K562 (cell line): ENCODE measurements at regions not wholly inside any gene's neighbourhood (a gene's known extent, or its start where the extent isn't known, plus 50 kb on each side); places are given as distances from the start of the nearest gene placed in this dataset.

ENCODE experiments used
- ATAC-seq: fragments of 200-7000 bp; cut with Tn5 transposase; 3 replicates; pipeline ENCODE4 v1.9.1; 2020; ENCODE audit warnings: moderate library complexity
- BruUV-seq: library from RNA; stranded (reverse); fragments of 400-500 nt; replicated peaks from 2 replicates; lab custom pipeline; 2021; lab: Mats Ljungman, UMichigan
- CTCF ChIA-PET: fragments of 300-600 bp; formaldehyde crosslinking; extraction: SDS; loops from one replicate; lab custom pipeline; 2021; ENCODE audit warnings: low intra/inter-chr PET ratio; lab: Yijun Ruan, JAX
- POLR2A ChIA-PET: fragments of 300-600, 350-650 bp; sonication (Branson Sonifier 250); formaldehyde crosslinking; extraction: SDS; loops from one replicate; lab custom pipeline; 2021; ENCODE audit warnings: antibody characterized with exemption, inconsistent platforms; lab: Yijun Ruan, JAX
- DNase-seq, 4 experiments: peaks; one replicate each; pipeline versions ENCODE4 v3.0.0 to v3.0.0-alpha.2; 2011 to 2018; ENCODE audit warnings: low spot score in 3 of 4, mixed read lengths in 3 of 4; ENCODE audit errors: extremely low read depth in 1 of 4
- FAIRE-seq: peaks from 2 replicates; lab custom pipeline; 2011; peaks lifted over from hg19 to GRCh38; lab: Jason Lieb, UNC
- H2AFZ ChIP-seq: 2 replicates; pipeline ENCODE4 v1.6.0; 2011; ENCODE audit warnings: low read depth, low read length, control low read depth, inconsistent platforms
- H3K27ac ChIP-seq: fragments of 200-600 bp; 3 replicates; pipeline ENCODE4 v1.8.0; 2011; ENCODE audit warnings: low read depth, mild to moderate bottlenecking, control low read depth, inconsistent platforms, low read length, moderate library complexity, mixed read lengths; ENCODE audit errors: extremely low read depth
- H3K27me3 ChIP-seq, 2 experiments: fragments of 300-600 bp in 1 of 2; 2 replicates in 1 of 2; 3 replicates in 1 of 2; pipeline versions ENCODE4 v1.6.0 to v1.8.0; 2011; ENCODE audit warnings: inconsistent platforms in 2 of 2, low read length in 2 of 2, mild to moderate bottlenecking in 1 of 2, mixed read lengths in 1 of 2, moderate library complexity in 1 of 2; ENCODE audit not compliant: control insufficient read depth in 2 of 2, insufficient read depth in 2 of 2
- H3K36me3 ChIP-seq: fragments of 300-600 bp; 3 replicates; pipeline ENCODE4 v1.8.0; 2011; ENCODE audit warnings: mild to moderate bottlenecking, low read length, inconsistent platforms; ENCODE audit not compliant: control insufficient read depth, insufficient read depth
- H3K4me1 ChIP-seq, 2 experiments: fragments of 200-600 bp in 1 of 2; replicated peaks in 1 of 2; 2 replicates in 1 of 2; 3 replicates in 1 of 2; pipeline versions ENCODE4 v1.5.1 to v1.8.0; 2011; ENCODE audit warnings: inconsistent platforms in 2 of 2, low read length in 2 of 2, mild to moderate bottlenecking in 1 of 2, mixed read lengths in 1 of 2, moderate library complexity in 1 of 2; ENCODE audit not compliant: control insufficient read depth in 2 of 2, insufficient read depth in 2 of 2
- H3K4me2 ChIP-seq: 2 replicates; pipeline ENCODE4 v1.6.1; 2011; ENCODE audit warnings: low read length, control low read depth, inconsistent platforms, mixed read lengths; ENCODE audit not compliant: insufficient read depth
- H3K4me3 ChIP-seq: fragments of 200-600 bp; sonication (generic), shearing (Covaris generic); 2 replicates; pipeline ENCODE4 v1.5.1; 2016; ENCODE audit warnings: control low read depth, inconsistent platforms
- H3K79me2 ChIP-seq: fragments of 200-600 bp; 3 replicates; pipeline ENCODE4 v1.8.0; 2011; ENCODE audit warnings: low read length, inconsistent platforms; ENCODE audit not compliant: control insufficient read depth, insufficient read depth
- H3K9ac ChIP-seq, 2 experiments: 2 replicates each; pipeline versions ENCODE4 v1.6.0 to v1.6.1; 2011; ENCODE audit warnings: low read depth in 2 of 2, low read length in 2 of 2, control low read depth in 1 of 2, inconsistent platforms in 1 of 2, mild to moderate bottlenecking in 1 of 2, mixed read lengths in 1 of 2; ENCODE audit not compliant: insufficient read depth in 1 of 2
- H3K9me1 ChIP-seq: one replicate; pipeline ENCODE4 v1.6.0; 2011; ENCODE audit warnings: inconsistent platforms, mild to moderate bottlenecking, low read length, moderate library complexity; ENCODE audit not compliant: control insufficient read depth, insufficient read depth
- H3K9me3 ChIP-seq: replicated peaks from 2 replicates; pipeline ENCODE4 v1.5.1; 2011; ENCODE audit warnings: low read depth, low read length, inconsistent platforms; ENCODE audit not compliant: control insufficient read depth, insufficient read depth
- H4K20me1 ChIP-seq: replicated peaks from 2 replicates; pipeline ENCODE4 v1.6.1; 2011; ENCODE audit warnings: low read length, inconsistent platforms, mixed read lengths; ENCODE audit not compliant: control insufficient read depth, insufficient read depth
- CBX8 ChIP-seq: fragments of 200-600 bp; sonication (generic); IDR thresholded peaks from 2 replicates; pipeline ENCODE4 v1.6.1; 2012; ENCODE audit warnings: borderline replicate concordance, mixed run types, low read depth, mild to moderate bottlenecking, moderate library complexity, mixed read lengths, low read length, control low read depth, inconsistent platforms; ENCODE audit not compliant: poor library complexity, severe bottlenecking; ENCODE audit errors: extremely low read depth
- GATAD2A ChIP-seq: fragments of 450-650 bp; IDR thresholded peaks from 2 replicates; pipeline ENCODE4 v1.6.1; 2017
- KHSRP ChIP-seq: fragments of 450-650 bp; IDR thresholded peaks from 2 replicates; pipeline ENCODE4 v1.6.1; 2017
- MLLT1 ChIP-seq, 2 experiments: fragments of 450-650 bp; IDR thresholded peaks; 2 replicates each; pipeline ENCODE4 v1.6.1; 2016
- POLR3G ChIP-seq: IDR thresholded peaks from 2 replicates; pipeline ENCODE4 v1.6.1; 2011; ENCODE audit not compliant: insufficient read length, insufficient replicate concordance; ENCODE audit errors: extremely low read depth
- PRMT5 ChIP-seq: sonication (generic); formaldehyde crosslinking; IDR thresholded peaks from 2 replicates; pipeline ENCODE4 v1.5.0; 2020; ENCODE audit warnings: missing genetic modification reagents
- SRF ChIP-seq, 2 experiments: fragments of 250-450, 450-650 bp in 1 of 2; sonication (Bioruptor Pico) in 1 of 2; sonication (generic) in 1 of 2; formaldehyde crosslinking; IDR thresholded peaks; 2 replicates each; pipeline versions ENCODE4 v1.5.0 to v1.5.1; 2020 to 2022; ENCODE audit warnings: mild to moderate bottlenecking in 1 of 2, missing genetic modification reagents in 1 of 2
- TARDBP ChIP-seq: fragments of 450-650 bp; IDR thresholded peaks from 2 replicates; pipeline ENCODE4 v1.6.1; 2016
- TFAM ChIP-seq: fragments of 250-450 bp; sonication (Bioruptor Pico); conservative IDR thresholded peaks from 2 replicates; pipeline ENCODE4 v1.5.0; 2021; ENCODE audit warnings: mild to moderate bottlenecking, moderate library complexity
- TOE1 ChIP-seq, 2 experiments: fragments of 450-650 bp in 1 of 2; sonication (generic) in 1 of 2; formaldehyde crosslinking in 1 of 2; IDR thresholded peaks; 2 replicates each; pipeline versions ENCODE4 v1.7.1 to v1.8.0; 2016 to 2022; ENCODE audit warnings: borderline replicate concordance in 2 of 2, mild to moderate bottlenecking in 2 of 2, antibody characterized with exemption in 1 of 2, inconsistent platforms in 1 of 2, low read depth in 1 of 2, missing genetic modification reagents in 1 of 2, moderate library complexity in 1 of 2
- ZNF324 ChIP-seq: fragments of 250-450 bp; sonication (Bioruptor Pico); IDR thresholded peaks from 2 replicates; pipeline ENCODE4 v1.4.0; 2020; ENCODE audit warnings: mild to moderate bottlenecking
- ZNF76 ChIP-seq: fragments of 250-450 bp; sonication (Bioruptor Pico); IDR thresholded peaks from 2 replicates; pipeline ENCODE4 v1.4.0; 2020; ENCODE audit warnings: mild to moderate bottlenecking, moderate library complexity, borderline replicate concordance
- WGBS: fragments of 100-300 bp; shearing (Covaris generic); methylation state at CpG from one replicate; pipeline ENCODE4 v1.1.6; 2016; ENCODE audit warnings: low coverage, mixed read lengths; ENCODE audit not compliant: insufficient coverage; ENCODE audit errors: missing lambda C conversion rate; 5-methylcytosine and 5-hydroxymethylcytosine counted together
- in situ Hi-C: fragments of 300-500 bp; cut with MboI; formaldehyde crosslinking; loops from 4 replicates; pipeline ENCODE4 v1.15.0; 2018; ENCODE audit warnings: inconsistent platforms, mixed read lengths
- intact Hi-C: fragments of 100-400 bp; cut with micrococcal nuclease; formaldehyde crosslinking; loops from 2 replicates; pipeline ENCODE4 v1.14.2; 2022
- TF ChIP-seq, protein P1 (sequence below), 3 experiments: IDR thresholded peaks in 2 of 3; conservative IDR thresholded peaks in 1 of 3; 2 replicates each; pipeline ENCODE4 v1.5.1; 2011 to 2012; ENCODE audit warnings: low read length in 3 of 3, mild to moderate bottlenecking in 3 of 3, control low read depth in 2 of 3, improper control_type of control experiment in 1 of 3, inconsistent platforms in 1 of 3, low read depth in 1 of 3, mixed read lengths in 1 of 3, moderate library complexity in 1 of 3; ENCODE audit not compliant: insufficient read depth in 2 of 3

DNA sequence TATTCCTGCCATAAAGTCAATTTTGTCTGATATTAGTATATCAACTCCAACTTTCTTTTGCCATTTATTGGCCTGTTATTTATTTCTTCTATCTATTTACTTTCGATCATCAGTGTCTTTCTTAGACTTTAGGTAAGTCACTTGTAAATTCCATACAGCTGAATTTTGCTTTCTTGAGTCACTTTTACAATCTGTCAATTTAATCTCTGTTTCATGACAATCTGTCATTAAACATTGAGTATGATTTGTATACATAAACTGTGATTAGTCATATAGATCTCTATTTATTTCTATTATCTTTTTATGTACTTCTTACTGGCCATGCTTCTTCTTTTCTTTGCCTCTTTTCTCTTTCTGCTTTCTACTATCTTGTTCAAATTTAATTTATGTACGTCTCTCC lies 160.1 kb downstream of the TMA16 start:
- no peaks in the 10 kb centered on the region for H3K36me3 ChIP-seq
- ChIA-PET POLR2A (no interaction called here), CTCF (no interaction called here)
- H3K4me1 ChIP-seq: no peaks in the 10 kb centered on the region
- no peaks in the 10 kb centered on the region for H4K20me1 ChIP-seq
- ATAC-seq: no peak
- WGBS: 0% methylated on average over 2 of the region's 2 CpGs
- intact Hi-C loops (no loop called here), in situ Hi-C loops (no loop called here)
- no peak overlapping the region for H3K9ac ChIP-seq
- H3K27me3 ChIP-seq: no peaks in the 10 kb centered on the region
- no peak overlapping the region for H3K4me3 ChIP-seq
- no peak overlapping the region for H3K4me2 ChIP-seq
- H3K27ac ChIP-seq: no peak overlapping the region
- DNase-seq: no peak
- H2AFZ ChIP-seq: no peak overlapping the region
- H3K9me1 ChIP-seq: no peaks in the 10 kb centered on the region
- H3K9me3 ChIP-seq: no peaks in the 10 kb centered on the region
- TF ChIP-seq KHSRP (no peak), TFAM (CRISPR knock-in tag) (no peak), PRMT5 (CRISPR knock-in tag) (no peak), ZNF324 (CRISPR knock-in tag) (no peak), SRF (CRISPR knock-in tag; IDR thresholded peaks at IDR 0.05) (no peak), POLR3G (no peak), MLLT1 (IDR thresholded peaks at IDR 0.05) (no peak), TARDBP (no peak), GATAD2A (no peak), CBX8 (no peak), ZNF76 (CRISPR knock-in tag) (no peak), TOE1 (IDR thresholded peaks at IDR 0.05; ENCODE audit: borderline replicate concordance) (no peak), TOE1 (CRISPR knock-in tag; IDR thresholded peaks at IDR 0.05; ENCODE audit: borderline replicate concordance, low read depth) (no peak)
- TF ChIP-seq, protein P1, sequence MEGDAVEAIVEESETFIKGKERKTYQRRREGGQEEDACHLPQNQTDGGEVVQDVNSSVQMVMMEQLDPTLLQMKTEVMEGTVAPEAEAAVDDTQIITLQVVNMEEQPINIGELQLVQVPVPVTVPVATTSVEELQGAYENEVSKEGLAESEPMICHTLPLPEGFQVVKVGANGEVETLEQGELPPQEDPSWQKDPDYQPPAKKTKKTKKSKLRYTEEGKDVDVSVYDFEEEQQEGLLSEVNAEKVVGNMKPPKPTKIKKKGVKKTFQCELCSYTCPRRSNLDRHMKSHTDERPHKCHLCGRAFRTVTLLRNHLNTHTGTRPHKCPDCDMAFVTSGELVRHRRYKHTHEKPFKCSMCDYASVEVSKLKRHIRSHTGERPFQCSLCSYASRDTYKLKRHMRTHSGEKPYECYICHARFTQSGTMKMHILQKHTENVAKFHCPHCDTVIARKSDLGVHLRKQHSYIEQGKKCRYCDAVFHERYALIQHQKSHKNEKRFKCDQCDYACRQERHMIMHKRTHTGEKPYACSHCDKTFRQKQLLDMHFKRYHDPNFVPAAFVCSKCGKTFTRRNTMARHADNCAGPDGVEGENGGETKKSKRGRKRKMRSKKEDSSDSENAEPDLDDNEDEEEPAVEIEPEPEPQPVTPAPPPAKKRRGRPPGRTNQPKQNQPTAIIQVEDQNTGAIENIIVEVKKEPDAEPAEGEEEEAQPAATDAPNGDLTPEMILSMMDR (IDR thresholded peaks at IDR 0.05 in 2 of 3, conservative IDR thresholded peaks at IDR 0.05 in 1 of 3; ENCODE audit: insufficient read depth in 2 of 3, low read depth in 1 of 3, low read length in 3 of 3): no peak
- BruUV-seq: no TSS peak
- no peak for FAIRE-seq
- H3K79me2 ChIP-seq: no peaks in the 10 kb centered on the region
